HCT116 (cell line): ENCODE measurements at regions not wholly inside any gene's neighbourhood (a gene's known extent, or its start where the extent isn't known, plus 50 kb on each side); places are given as distances from the start of the nearest gene placed in this dataset.
A peak's percentile ranks its signal among the peaks of the same experiment; 100 is the strongest.

Source experiments
- CBX3 ChIP-seq: IDR thresholded peaks from 2 replicates; pipeline ENCODE4 v1.6.1; 2012; ENCODE audit warnings: low read depth
- CTCF ChIP-seq, 3 experiments: fragments of 200-600 bp in 1 of 3; sonication (generic) in 1 of 3; IDR thresholded peaks in 2 of 3; conservative IDR thresholded peaks in 1 of 3; 2 replicates each; pipeline ENCODE4 v1.5.1; 2012 to 2017; ENCODE audit warnings: low read depth in 2 of 3, low read length in 2 of 3, antibody characterized with exemption in 1 of 3, borderline replicate concordance in 1 of 3, control low read depth in 1 of 3, mild to moderate bottlenecking in 1 of 3, mixed read lengths in 1 of 3, mixed run types in 1 of 3, moderate library complexity in 1 of 3; ENCODE audit not compliant: insufficient read depth in 1 of 3
- EZH2phosphoT487 ChIP-seq: fragments of 200-600 bp; IDR thresholded peaks from 2 replicates; pipeline ENCODE4 v1.6.1; 2018; ENCODE audit warnings: antibody characterized with exemption, borderline replicate concordance
- FOSL1 ChIP-seq: IDR thresholded peaks from 2 replicates; pipeline ENCODE4 v1.6.1; 2012; ENCODE audit warnings: low read depth
- POLR2A ChIP-seq: IDR thresholded peaks from 2 replicates; pipeline ENCODE4 v1.7.0; 2011; ENCODE audit warnings: borderline replicate concordance; ENCODE audit not compliant: insufficient read depth, insufficient read length; ENCODE audit errors: extremely low read depth
- RAD21 ChIP-seq: IDR thresholded peaks from 2 replicates; pipeline ENCODE4 v1.6.1; 2012; ENCODE audit warnings: low read depth, mild to moderate bottlenecking
- YY1 ChIP-seq: IDR thresholded peaks from 2 replicates; pipeline ENCODE4 v1.6.1; 2011; ENCODE audit warnings: low read length, low read depth, moderate library complexity, mild to moderate bottlenecking; ENCODE audit not compliant: insufficient replicate concordance; ENCODE audit errors: extremely low read depth
- TF ChIP-seq, protein P1 (sequence below): IDR thresholded peaks from 2 replicates; pipeline ENCODE4 v1.6.1; 2011; ENCODE audit warnings: mild to moderate bottlenecking, low read length, moderate library complexity; ENCODE audit not compliant: insufficient replicate concordance; ENCODE audit errors: extremely low read depth

- TF ChIP-seq CTCF (IDR thresholded peaks at IDR 0.05 in 2 of 3, conservative IDR thresholded peaks at IDR 0.05 in 1 of 3; ENCODE audit: borderline replicate concordance in 1 of 3, insufficient read depth in 1 of 3, low read depth in 2 of 3, low read length in 2 of 3) (no peak), CBX3 (0 out of 2 replicates have a peak, but pooled peaks have one; percentile 44), POLR2A (no peak), YY1 (no peak), EZH2phosphoT487 (no peak), FOSL1 (no peak), RAD21 (no peak)
- TF ChIP-seq, protein P1, sequence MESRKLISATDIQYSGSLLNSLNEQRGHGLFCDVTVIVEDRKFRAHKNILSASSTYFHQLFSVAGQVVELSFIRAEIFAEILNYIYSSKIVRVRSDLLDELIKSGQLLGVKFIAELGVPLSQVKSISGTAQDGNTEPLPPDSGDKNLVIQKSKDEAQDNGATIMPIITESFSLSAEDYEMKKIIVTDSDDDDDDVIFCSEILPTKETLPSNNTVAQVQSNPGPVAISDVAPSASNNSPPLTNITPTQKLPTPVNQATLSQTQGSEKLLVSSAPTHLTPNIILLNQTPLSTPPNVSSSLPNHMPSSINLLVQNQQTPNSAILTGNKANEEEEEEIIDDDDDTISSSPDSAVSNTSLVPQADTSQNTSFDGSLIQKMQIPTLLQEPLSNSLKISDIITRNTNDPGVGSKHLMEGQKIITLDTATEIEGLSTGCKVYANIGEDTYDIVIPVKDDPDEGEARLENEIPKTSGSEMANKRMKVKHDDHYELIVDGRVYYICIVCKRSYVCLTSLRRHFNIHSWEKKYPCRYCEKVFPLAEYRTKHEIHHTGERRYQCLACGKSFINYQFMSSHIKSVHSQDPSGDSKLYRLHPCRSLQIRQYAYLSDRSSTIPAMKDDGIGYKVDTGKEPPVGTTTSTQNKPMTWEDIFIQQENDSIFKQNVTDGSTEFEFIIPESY: no peak
These were observed 57.6 kb upstream of the THUMPD2 start for GRCh38 chr2:39836638-39837037.
